IPS-20b (cell line): ENCODE measurements at regions not wholly inside any gene's neighbourhood (a gene's known extent, or its start where the extent isn't known, plus 50 kb on each side); places are given as distances from the start of the nearest gene placed in this dataset.

Source experiments
- H3K27ac ChIP-seq: one replicate; pipeline ENCODE4 v1.5.1; 2013; ENCODE audit warnings: low read length
- H3K27me3 ChIP-seq: 2 replicates; pipeline ENCODE4 v1.6.1; 2013; ENCODE audit warnings: mild to moderate bottlenecking, low read length, inconsistent platforms; ENCODE audit not compliant: insufficient read depth
- H3K36me3 ChIP-seq: 2 replicates; pipeline ENCODE4 v1.6.1; 2013; ENCODE audit warnings: low read depth, mild to moderate bottlenecking, inconsistent platforms, low read length, moderate library complexity; ENCODE audit not compliant: insufficient read depth
- H3K4me1 ChIP-seq: 2 replicates; pipeline ENCODE4 v1.6.1; 2013; ENCODE audit warnings: mild to moderate bottlenecking, control low read depth, inconsistent platforms, low read length, moderate library complexity; ENCODE audit not compliant: insufficient read depth
- H3K4me3 ChIP-seq: 2 replicates; pipeline ENCODE4 v1.5.1; 2013; ENCODE audit warnings: mild to moderate bottlenecking, low read length, inconsistent platforms
- H3K9ac ChIP-seq: 2 replicates; pipeline ENCODE4 v1.6.1; 2013; ENCODE audit warnings: low read depth, mild to moderate bottlenecking, inconsistent platforms, low read length, moderate library complexity
- H3K9me3 ChIP-seq: 2 replicates; pipeline ENCODE4 v1.6.1; 2013; ENCODE audit warnings: mild to moderate bottlenecking, low read depth, low read length, inconsistent platforms; ENCODE audit not compliant: insufficient read depth

GRCh38 chr16:54506741-54507500 is 220.3 kb upstream of the IRX3 start:
- H3K27me3 ChIP-seq: no peaks in the 10 kb centered on the region; the same call in 1 of the 2 replicates
- H3K4me3 ChIP-seq: no peak overlapping the region
- no peak overlapping the region for H3K27ac ChIP-seq
- H3K4me1 ChIP-seq: peaks cover 34% of the 10 kb centered on the region; the same call in 1 of the 2 replicates
- H3K9ac ChIP-seq: no peak overlapping the region
- H3K36me3 ChIP-seq: no peaks in the 10 kb centered on the region
- no peaks in the 10 kb centered on the region for H3K9me3 ChIP-seq

GRCh38 chr16:54506214-54506580 is 219.6 kb upstream of the IRX3 start:
- Histone ChIP-seq H3K36me3 (no peaks in the 10 kb centered on the region), H3K4me3 (no peak overlapping the region), H3K9ac (no peak overlapping the region), H3K27me3 (no peaks in the 10 kb centered on the region; the same call in 1 of the 2 replicates), H3K9me3 (no peaks in the 10 kb centered on the region), H3K4me1 (peaks cover 34% of the 10 kb centered on the region; the same call in 1 of the 2 replicates), H3K27ac (no peak overlapping the region)

- H3K27me3 ChIP-seq: no peaks in the 10 kb centered on the region; the same call in 1 of the 2 replicates
- H3K9me3 ChIP-seq: no peaks in the 10 kb centered on the region
- H3K36me3 ChIP-seq: no peaks in the 10 kb centered on the region
- no peak overlapping the region for H3K27ac ChIP-seq
- H3K4me3 ChIP-seq: no peak overlapping the region
- peaks cover 34% of the 10 kb centered on the region; the same call in 1 of the 2 replicates for H3K4me1 ChIP-seq
- no peak overlapping the region for H3K9ac ChIP-seq
Observed at GRCh38 chr16:54505549-54506213, 219.1 kb upstream of the IRX3 start.

DNA sequence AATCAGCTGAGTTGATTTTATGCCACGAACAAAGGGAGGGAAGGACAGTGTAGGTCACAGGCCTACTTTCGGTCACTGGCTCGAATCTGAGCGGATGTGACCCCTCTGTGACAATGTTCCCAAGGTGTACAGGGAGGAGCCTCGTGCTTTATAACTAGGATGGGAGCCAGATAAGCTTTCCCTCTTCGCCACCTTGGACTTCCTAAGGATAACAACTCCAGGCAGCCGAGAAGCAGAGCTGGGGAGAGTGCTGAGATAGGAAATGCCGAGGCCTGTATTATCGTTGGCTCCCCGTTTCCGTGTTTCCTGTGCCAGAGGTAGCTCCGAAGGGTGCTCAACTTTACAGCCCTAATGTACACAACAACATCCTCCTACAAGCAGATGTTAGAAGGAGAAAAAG is 217.8 kb upstream of the IRX3 start:
- no peaks in the 10 kb centered on the region for H3K9me3 ChIP-seq
- H3K4me1 ChIP-seq: peaks cover 34% of the 10 kb centered on the region; the same call in 1 of the 2 replicates
- peak overlapping the region; percentile 30; the same call in 1 of the 2 replicates for H3K9ac ChIP-seq
- H3K36me3 ChIP-seq: no peaks in the 10 kb centered on the region
- H3K4me3 ChIP-seq: peak overlapping the region; percentile 29; the same call in 1 of the 2 replicates
- peak overlapping the region; percentile 44 for H3K27ac ChIP-seq
- H3K27me3 ChIP-seq: no peaks in the 10 kb centered on the region; the same call in 1 of the 2 replicates

DNA sequence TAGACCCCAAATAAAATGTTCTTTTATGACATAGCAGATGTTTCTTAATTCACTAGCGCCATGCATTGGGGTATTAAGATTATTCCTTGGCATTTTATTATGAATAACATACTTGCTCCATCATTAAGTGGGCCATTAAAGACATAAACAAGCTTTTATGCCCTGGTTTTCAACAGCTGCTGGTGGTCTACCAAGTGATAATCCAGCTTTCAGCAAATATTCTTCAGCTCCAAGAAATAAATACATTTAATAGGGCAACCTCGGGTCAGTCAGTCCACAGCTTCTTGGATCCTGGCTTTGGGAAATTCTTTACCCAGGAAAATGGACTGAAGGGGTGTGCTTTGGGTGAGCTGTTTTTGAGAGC is 217.3 kb upstream of the IRX3 start:
- H3K27ac ChIP-seq: no peak overlapping the region
- no peak overlapping the region for H3K4me3 ChIP-seq
- H3K36me3 ChIP-seq: no peaks in the 10 kb centered on the region
- peaks cover 34% of the 10 kb centered on the region; the same call in 1 of the 2 replicates for H3K4me1 ChIP-seq
- H3K9me3 ChIP-seq: no peaks in the 10 kb centered on the region
- H3K27me3 ChIP-seq: no peaks in the 10 kb centered on the region; the same call in 1 of the 2 replicates
- H3K9ac ChIP-seq: peak overlapping the region; percentile 30; the same call in 1 of the 2 replicates

- H3K9ac ChIP-seq: no peak overlapping the region
- peaks cover 5% of the 10 kb centered on the region; the same call in 1 of the 2 replicates for H3K9me3 ChIP-seq
- no peaks in the 10 kb centered on the region; the same call in 1 of the 2 replicates for H3K27me3 ChIP-seq
- H3K4me3 ChIP-seq: no peak overlapping the region
- H3K36me3 ChIP-seq: no peaks in the 10 kb centered on the region
- no peak overlapping the region for H3K27ac ChIP-seq
- peaks cover 34% of the 10 kb centered on the region; the same call in 1 of the 2 replicates for H3K4me1 ChIP-seq
Observed at GRCh38 chr16:54503011-54503855, 216.6 kb upstream of the IRX3 start.

DNA sequence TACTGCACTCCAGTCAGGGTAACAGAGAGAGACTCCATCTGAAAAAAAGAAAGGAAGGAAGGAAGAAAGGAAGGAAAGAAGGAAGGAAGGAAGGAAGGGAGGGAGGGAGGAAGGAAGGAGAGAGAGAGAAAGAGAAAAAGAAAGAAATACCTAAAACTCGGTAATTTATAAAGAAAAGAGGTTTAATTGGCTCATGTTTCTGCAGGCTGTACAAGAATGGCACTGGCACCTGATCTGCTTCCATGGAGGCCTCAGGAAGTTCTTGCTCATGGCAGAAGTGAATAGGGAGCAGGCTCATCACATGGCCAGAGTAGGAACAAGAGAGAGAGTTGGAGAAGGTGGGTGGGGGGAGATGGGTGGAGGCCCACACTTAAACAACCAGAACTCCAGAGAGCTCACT is 215.2 kb upstream of the IRX3 start:
- Histone ChIP-seq H3K9me3 (peaks cover 11% of the 10 kb centered on the region; the same call in 1 of the 2 replicates), H3K4me3 (no peak overlapping the region), H3K27ac (no peak overlapping the region), H3K4me1 (peaks cover 23% of the 10 kb centered on the region; the same call in 1 of the 2 replicates), H3K9ac (no peak overlapping the region), H3K36me3 (no peaks in the 10 kb centered on the region), H3K27me3 (no peaks in the 10 kb centered on the region; the same call in 1 of the 2 replicates)

GRCh38 chr16:54493594-54493993 is 207.0 kb upstream of the IRX3 start:
- Histone ChIP-seq H3K9ac (no peak overlapping the region), H3K9me3 (peaks cover 10% of the 10 kb centered on the region; the same call in 1 of the 2 replicates), H3K27me3 (no peaks in the 10 kb centered on the region), H3K27ac (no peak overlapping the region), H3K4me1 (no peaks in the 10 kb centered on the region), H3K4me3 (no peak overlapping the region), H3K36me3 (no peaks in the 10 kb centered on the region)

DNA sequence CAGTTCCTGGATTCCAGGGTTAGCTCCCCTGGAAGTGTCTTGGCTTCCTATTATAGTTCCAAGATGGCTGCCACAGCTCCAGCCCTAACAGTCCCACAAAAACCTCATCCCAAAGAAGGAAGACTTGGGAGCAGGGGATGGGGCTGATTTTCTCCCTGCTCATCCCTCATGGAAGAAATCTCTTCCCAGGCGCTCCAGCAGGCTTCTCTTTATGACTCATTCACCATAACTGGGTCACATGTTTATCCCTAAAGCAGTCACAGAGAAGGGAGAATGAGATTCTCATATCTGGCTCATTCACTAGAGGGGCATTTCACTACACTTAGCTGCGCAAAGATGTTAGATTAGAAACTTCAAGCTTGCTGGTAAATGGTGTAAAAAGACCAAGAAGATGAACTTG is 206.5 kb upstream of the IRX3 start:
- Histone ChIP-seq H3K9ac (no peak overlapping the region), H3K27me3 (no peaks in the 10 kb centered on the region), H3K4me3 (no peak overlapping the region)

DNA sequence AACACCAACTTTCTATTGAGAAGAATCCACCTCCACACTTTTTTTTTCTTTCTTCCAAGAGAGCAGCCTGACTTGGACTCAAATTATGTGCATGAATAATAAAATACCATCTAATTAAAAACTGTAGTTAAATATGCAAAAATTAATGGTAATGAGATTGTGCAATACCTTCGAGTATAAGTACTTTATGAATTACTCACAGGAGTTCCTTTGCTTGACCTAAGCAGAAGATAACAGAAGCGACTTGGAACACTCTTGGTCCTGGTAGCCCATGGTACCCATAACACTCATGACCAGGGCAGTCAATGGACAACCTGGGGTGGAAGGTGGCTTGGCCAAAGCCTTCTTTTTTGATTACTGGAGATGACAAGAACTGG is 203.5 kb upstream of the IRX3 start:
- H3K27me3 ChIP-seq: no peaks in the 10 kb centered on the region
- no peaks in the 10 kb centered on the region for H3K9me3 ChIP-seq
- no peak overlapping the region for H3K4me3 ChIP-seq
- no peak overlapping the region for H3K9ac ChIP-seq
- H3K4me1 ChIP-seq: no peaks in the 10 kb centered on the region
- H3K36me3 ChIP-seq: no peaks in the 10 kb centered on the region
- no peak overlapping the region for H3K27ac ChIP-seq

More for the DNA sequence above, 206.5 kb upstream of the IRX3 start:
- no peak overlapping the region for H3K27ac ChIP-seq
- no peaks in the 10 kb centered on the region for H3K36me3 ChIP-seq
- H3K4me1 ChIP-seq: no peaks in the 10 kb centered on the region
- H3K9me3 ChIP-seq: peaks cover 5% of the 10 kb centered on the region; the same call in 1 of the 2 replicates
